ENCODE measurements at regions not wholly inside any gene's neighbourhood (a gene's known extent, or its start where the extent isn't known, plus 50 kb on each side); places are given as distances from the start of the nearest gene placed in this dataset.

DNA sequence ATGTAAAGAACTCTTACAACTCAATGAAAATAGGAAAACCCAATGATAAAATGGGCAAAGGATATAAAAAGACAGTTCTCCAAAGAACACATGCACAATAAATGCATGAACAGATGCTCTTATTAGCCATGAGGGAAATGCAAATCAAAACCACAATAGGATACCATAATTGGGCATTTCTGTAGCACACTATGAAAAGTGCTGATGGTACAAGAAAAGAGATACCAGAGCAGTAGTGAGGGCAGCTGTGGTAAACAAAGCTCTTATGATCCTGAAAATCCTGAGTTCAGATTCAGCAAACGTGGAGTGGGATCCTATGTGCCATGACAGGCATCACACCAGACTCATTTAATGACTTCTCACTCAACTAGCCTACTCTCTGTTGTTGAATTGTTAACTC lies 96.7 kb upstream of the SLC25A13 start:
- TF ChIP-seq, protein P1, sequence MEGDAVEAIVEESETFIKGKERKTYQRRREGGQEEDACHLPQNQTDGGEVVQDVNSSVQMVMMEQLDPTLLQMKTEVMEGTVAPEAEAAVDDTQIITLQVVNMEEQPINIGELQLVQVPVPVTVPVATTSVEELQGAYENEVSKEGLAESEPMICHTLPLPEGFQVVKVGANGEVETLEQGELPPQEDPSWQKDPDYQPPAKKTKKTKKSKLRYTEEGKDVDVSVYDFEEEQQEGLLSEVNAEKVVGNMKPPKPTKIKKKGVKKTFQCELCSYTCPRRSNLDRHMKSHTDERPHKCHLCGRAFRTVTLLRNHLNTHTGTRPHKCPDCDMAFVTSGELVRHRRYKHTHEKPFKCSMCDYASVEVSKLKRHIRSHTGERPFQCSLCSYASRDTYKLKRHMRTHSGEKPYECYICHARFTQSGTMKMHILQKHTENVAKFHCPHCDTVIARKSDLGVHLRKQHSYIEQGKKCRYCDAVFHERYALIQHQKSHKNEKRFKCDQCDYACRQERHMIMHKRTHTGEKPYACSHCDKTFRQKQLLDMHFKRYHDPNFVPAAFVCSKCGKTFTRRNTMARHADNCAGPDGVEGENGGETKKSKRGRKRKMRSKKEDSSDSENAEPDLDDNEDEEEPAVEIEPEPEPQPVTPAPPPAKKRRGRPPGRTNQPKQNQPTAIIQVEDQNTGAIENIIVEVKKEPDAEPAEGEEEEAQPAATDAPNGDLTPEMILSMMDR (IDR thresholded peaks at IDR 0.05): no peak
- TF ChIP-seq POLR2AphosphoS5 (IDR thresholded peaks at IDR 0.05) (no peak), POLR2A (IDR thresholded peaks at IDR 0.05) (no peak)

All from transverse colon (tissue), 4 donors.